H1 (cell line): ENCODE measurements at regions not wholly inside any gene's neighbourhood (a gene's known extent, or its start where the extent isn't known, plus 50 kb on each side); places are given as distances from the start of the nearest gene placed in this dataset.

Experiments
- CTCF ChIA-PET: fragments of 300-600 bp; sonication (Branson Sonifier 250); formaldehyde crosslinking; loops from one replicate; lab custom pipeline; 2021; ENCODE audit not compliant: partially characterized antibody; lab: Charles Lee
- POLR2A ChIA-PET: fragments of 300-600 bp; sonication (Branson Sonifier 250); formaldehyde crosslinking; loops from one replicate; lab custom pipeline; 2021; ENCODE audit warnings: inconsistent platforms; ENCODE audit not compliant: partially characterized antibody; lab: Charles Lee
- DNase-seq, 2 experiments: peaks; one replicate each; pipeline versions ENCODE4 v3.0.0 to v3.0.0-alpha.2; 2010 to 2022; ENCODE audit warnings: low spot score in 2 of 2, low read depth in 1 of 2, mixed read lengths in 1 of 2
- FAIRE-seq: peaks from 2 replicates; lab custom pipeline; 2011; peaks lifted over from hg19 to GRCh38; lab: Jason Lieb, UNC
- H2AFZ ChIP-seq: 2 replicates; pipeline ENCODE4 v1.8.1; 2012; ENCODE audit warnings: low read length, inconsistent platforms
- H2AK5ac ChIP-seq: 2 replicates; pipeline ENCODE4 v1.6.1; 2013; ENCODE audit warnings: low read depth, low read length
- H2BK120ac ChIP-seq: replicated peaks from 2 replicates; pipeline ENCODE3; 2013; ENCODE audit warnings: low read depth, low read length, inconsistent platforms
- H2BK12ac ChIP-seq: 2 replicates; pipeline ENCODE4 v1.6.1; 2013; ENCODE audit warnings: low read depth, low read length
- H2BK15ac ChIP-seq: 2 replicates; pipeline ENCODE4 v1.6.1; 2013; ENCODE audit warnings: low read length
- H2BK20ac ChIP-seq: 2 replicates; pipeline ENCODE4 v1.6.1; 2013; ENCODE audit warnings: low read length
- H2BK5ac ChIP-seq: 2 replicates; pipeline ENCODE4 v1.6.1; 2013; ENCODE audit warnings: low read depth, low read length
- H3K14ac ChIP-seq: 2 replicates; pipeline ENCODE4 v1.6.1; 2013; ENCODE audit warnings: inconsistent platforms; ENCODE audit not compliant: insufficient read length
- H3K18ac ChIP-seq: 2 replicates; pipeline ENCODE4 v1.6.1; 2013; ENCODE audit warnings: low read length; ENCODE audit errors: extremely low read depth
- H3K23ac ChIP-seq: 2 replicates; pipeline ENCODE4 v1.6.1; 2013; ENCODE audit warnings: inconsistent platforms; ENCODE audit not compliant: insufficient read length
- H3K23me2 ChIP-seq: 2 replicates; pipeline ENCODE4 v1.6.1; 2013; ENCODE audit warnings: low read depth, low read length
- H3K27ac ChIP-seq: 2 replicates; pipeline ENCODE4 v1.6.1; 2011; ENCODE audit warnings: low read depth, low read length, inconsistent platforms
- H3K27me3 ChIP-seq, 4 experiments: replicated peaks in 1 of 4; 1 replicate in 1 of 4; 2 replicates in 3 of 4; pipeline versions ENCODE4 v1.6.1 to v1.8.1; 2011 to 2013; ENCODE audit warnings: low read length in 3 of 4, mild to moderate bottlenecking in 3 of 4, inconsistent platforms in 2 of 4, mixed read lengths in 2 of 4, moderate library complexity in 1 of 4; ENCODE audit not compliant: control insufficient read depth in 3 of 4, insufficient read depth in 3 of 4; ENCODE audit errors: extremely low read depth in 1 of 4
- H3K36me3 ChIP-seq, 4 experiments: 2 replicates each; pipeline versions ENCODE4 v1.6.1 to v1.8.1; 2011 to 2013; ENCODE audit warnings: mild to moderate bottlenecking in 4 of 4, low read length in 3 of 4, moderate library complexity in 2 of 4, control low read depth in 1 of 4, inconsistent platforms in 1 of 4; ENCODE audit not compliant: insufficient read depth in 4 of 4, control insufficient read depth in 2 of 4
- H3K4ac ChIP-seq: replicated peaks from 2 replicates; pipeline ENCODE3; 2013; ENCODE audit warnings: low read length, low read depth, mixed read lengths, inconsistent platforms; ENCODE audit not compliant: insufficient read length
- H3K4me1 ChIP-seq, 4 experiments: replicated peaks in 1 of 4; 1 replicate in 1 of 4; 2 replicates in 3 of 4; pipeline versions ENCODE4 v1.6.1 to v1.8.1; 2011 to 2013; ENCODE audit warnings: low read length in 3 of 4, inconsistent platforms in 2 of 4, mixed read lengths in 1 of 4; ENCODE audit not compliant: insufficient read depth in 4 of 4, control insufficient read depth in 3 of 4
- H3K4me2 ChIP-seq, 2 experiments: 2 replicates each; pipeline versions ENCODE4 v1.6.1 to v1.8.1; 2011 to 2013; ENCODE audit warnings: low read depth in 2 of 2, low read length in 2 of 2, control low read depth in 1 of 2, inconsistent platforms in 1 of 2, mild to moderate bottlenecking in 1 of 2; ENCODE audit not compliant: insufficient read depth in 1 of 2
- H3K4me3 ChIP-seq, 4 experiments: fragments of 200-600, 300-600 bp in 1 of 4; sonication (generic), shearing (Covaris generic), sonication (Bioruptor Twin) in 1 of 4; 2 replicates each; pipeline versions ENCODE4 v1.5.1 to v1.8.1; 2011 to 2016; ENCODE audit warnings: low read length in 4 of 4, low read depth in 3 of 4, control low read depth in 2 of 4, inconsistent platforms in 2 of 4, mild to moderate bottlenecking in 2 of 4, mixed read lengths in 1 of 4, moderate library complexity in 1 of 4; ENCODE audit not compliant: insufficient read depth in 2 of 4; ENCODE audit errors: extremely low read depth in 1 of 4
- H3K56ac ChIP-seq: replicated peaks from 2 replicates; pipeline ENCODE3; 2013; ENCODE audit warnings: low read depth, mild to moderate bottlenecking, mixed read lengths, low read length, inconsistent platforms; ENCODE audit not compliant: insufficient read length
- H3K79me1 ChIP-seq: 2 replicates; pipeline ENCODE4 v1.6.1; 2013; ENCODE audit warnings: low read depth, low read length, control low read depth
- H3K79me2 ChIP-seq, 2 experiments: 2 replicates each; pipeline versions ENCODE4 v1.6.1 to v1.8.1; 2012 to 2013; ENCODE audit warnings: low read length in 2 of 2, mild to moderate bottlenecking in 2 of 2, inconsistent platforms in 1 of 2; ENCODE audit not compliant: insufficient read depth in 2 of 2, control insufficient read depth in 1 of 2
- H3K9ac ChIP-seq, 4 experiments: replicated peaks in 1 of 4; 1 replicate in 1 of 4; 2 replicates in 3 of 4; pipeline versions ENCODE4 v1.6.1 to v1.8.1; 2011 to 2013; ENCODE audit warnings: low read depth in 3 of 4, low read length in 3 of 4, control low read depth in 2 of 4, mild to moderate bottlenecking in 2 of 4, moderate library complexity in 2 of 4, inconsistent platforms in 1 of 4; ENCODE audit errors: extremely low read depth in 1 of 4
- H3K9me3 ChIP-seq, 2 experiments: 2 replicates each; pipeline versions ENCODE4 v1.6.1 to v1.8.1; 2012 to 2013; ENCODE audit warnings: mild to moderate bottlenecking in 2 of 2, moderate library complexity in 2 of 2, control low read depth in 1 of 2, inconsistent platforms in 1 of 2, low read depth in 1 of 2, low read length in 1 of 2, mixed read lengths in 1 of 2; ENCODE audit not compliant: insufficient read depth in 2 of 2
- H4K20me1 ChIP-seq, 2 experiments: replicated peaks in 1 of 2; 2 replicates each; pipeline versions ENCODE3 to v1.8.1; 2011 to 2013; ENCODE audit warnings: inconsistent platforms in 2 of 2, low read length in 2 of 2, mild to moderate bottlenecking in 1 of 2; ENCODE audit not compliant: insufficient read depth in 2 of 2, control insufficient read depth in 1 of 2
- H4K5ac ChIP-seq: 2 replicates; pipeline ENCODE4 v1.6.1; 2013; ENCODE audit warnings: low read length, low read depth, mixed read lengths, inconsistent platforms; ENCODE audit not compliant: insufficient read length
- H4K8ac ChIP-seq: 2 replicates; pipeline ENCODE4 v1.8.0; 2013; ENCODE audit warnings: mild to moderate bottlenecking, moderate library complexity, low read length, inconsistent platforms; ENCODE audit not compliant: insufficient read depth; ENCODE audit errors: extremely low read depth
- H4K91ac ChIP-seq: replicated peaks from 2 replicates; pipeline ENCODE3; 2013; ENCODE audit warnings: low read length, mixed read lengths, inconsistent platforms; ENCODE audit not compliant: insufficient read length
- BCL11A ChIP-seq, 2 experiments: IDR thresholded peaks; one replicate each; pipeline ENCODE4 v1.6.1; 2011; ENCODE audit warnings: low read depth in 2 of 2, low read length in 2 of 2, mild to moderate bottlenecking in 2 of 2
- CBX8 ChIP-seq: fragments of 300-800, 300-1000 bp; sonication (generic); IDR thresholded peaks from 2 replicates; pipeline ENCODE4 v1.7.1; 2016; ENCODE audit warnings: low read depth, low read length, borderline replicate concordance
- EZH2 ChIP-seq: fragments of 200-600 bp; sonication (generic); IDR thresholded peaks from 2 replicates; pipeline ENCODE4 v1.7.1; 2012; ENCODE audit warnings: low read depth, mild to moderate bottlenecking, moderate library complexity, low read length, inconsistent platforms; ENCODE audit not compliant: severe bottlenecking
- GABPA ChIP-seq: IDR thresholded peaks from 2 replicates; pipeline ENCODE4 v1.6.1; 2011; ENCODE audit warnings: mild to moderate bottlenecking, low read length, moderate library complexity, borderline replicate concordance; ENCODE audit not compliant: insufficient read depth
- PHF8 ChIP-seq: fragments of 200-600 bp; sonication (generic); conservative IDR thresholded peaks from 2 replicates; pipeline ENCODE4 v1.7.1; 2012; ENCODE audit warnings: low read depth, mild to moderate bottlenecking, inconsistent platforms, low read length, moderate library complexity
- POLR2A ChIP-seq, 2 experiments: IDR thresholded peaks; 1 replicate in 1 of 2; 2 replicates in 1 of 2; pipeline ENCODE4 v1.6.1; 2011; ENCODE audit warnings: low read depth in 2 of 2, low read length in 2 of 2, mild to moderate bottlenecking in 2 of 2; ENCODE audit errors: control extremely low read depth in 1 of 2
- POU5F1 ChIP-seq: IDR thresholded peaks from 2 replicates; pipeline ENCODE4 v1.6.1; 2011; ENCODE audit warnings: low read depth, mild to moderate bottlenecking, low read length, moderate library complexity
- RXRA ChIP-seq: IDR thresholded peaks from 2 replicates; pipeline ENCODE4 v1.6.1; 2011; ENCODE audit warnings: low read depth, mild to moderate bottlenecking, low read length, moderate library complexity; ENCODE audit not compliant: insufficient read depth
- SIN3A ChIP-seq, 2 experiments: IDR thresholded peaks in 1 of 2; conservative IDR thresholded peaks in 1 of 2; 2 replicates each; pipeline ENCODE4 v1.6.1; 2011 to 2012; ENCODE audit warnings: low read length in 2 of 2, improper control_type of control experiment in 1 of 2, low read depth in 1 of 2, mild to moderate bottlenecking in 1 of 2
- SIRT6 ChIP-seq: IDR thresholded peaks from one replicate; pipeline ENCODE4 v1.7.1; 2012; ENCODE audit warnings: low read length, inconsistent platforms
- SIX5 ChIP-seq: IDR thresholded peaks from 2 replicates; pipeline ENCODE4 v1.6.1; 2011; ENCODE audit warnings: mild to moderate bottlenecking, low read depth, low read length
- SP2 ChIP-seq: IDR thresholded peaks from 2 replicates; pipeline ENCODE4 v1.6.1; 2012; ENCODE audit warnings: mild to moderate bottlenecking, low read length, inconsistent platforms
- SRF ChIP-seq: IDR thresholded peaks from 2 replicates; pipeline ENCODE4 v1.6.1; 2011; ENCODE audit warnings: mild to moderate bottlenecking, low read depth, low read length, moderate library complexity
- TAF1 ChIP-seq: IDR thresholded peaks from 2 replicates; pipeline ENCODE4 v1.6.1; 2011; ENCODE audit warnings: mild to moderate bottlenecking, low read depth, low read length
- WGBS, 2 experiments: shearing (Covaris generic) in 1 of 2; methylation state at CpG; one replicate each; pipeline versions ENCODE4 v1.1.6 to v1.1.7; 2013 to 2015; ENCODE audit warnings: low lambda C conversion rate in 2 of 2, mixed read lengths in 2 of 2, inconsistent platforms in 1 of 2, low coverage in 1 of 2, missing lambda C conversion rate in 1 of 2; ENCODE audit not compliant: insufficient replicate concordance in 2 of 2, insufficient coverage in 1 of 2, insufficient read length in 1 of 2; ENCODE audit errors: extremely low coverage in 1 of 2, missing lambda C conversion rate in 1 of 2; 5-methylcytosine and 5-hydroxymethylcytosine counted together
- TF ChIP-seq, protein P1 (sequence below): IDR thresholded peaks from 2 replicates; pipeline ENCODE4 v1.6.1; 2012; ENCODE audit warnings: inconsistent platforms

DNA sequence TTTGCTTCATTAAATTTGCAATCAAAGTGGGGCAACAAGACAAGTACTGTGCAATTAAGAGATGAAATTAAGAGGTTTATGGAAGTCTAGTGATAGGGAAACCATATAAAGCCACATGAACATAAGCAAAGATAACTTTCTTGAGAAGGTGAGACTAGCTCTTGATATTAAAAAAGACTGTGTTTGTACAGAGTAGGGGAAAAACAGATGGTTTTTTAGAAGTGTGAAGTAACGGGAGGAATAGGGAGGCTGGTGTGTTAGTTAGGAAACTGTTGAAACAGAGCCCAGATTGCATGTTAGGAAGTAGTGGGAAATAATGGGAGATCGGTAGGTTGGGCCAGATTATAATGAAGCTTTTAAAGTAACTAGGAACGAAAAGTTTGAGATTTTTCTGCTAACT, 149.8 kb upstream of the FREM2 start:
- Histone ChIP-seq H4K8ac (no peak overlapping the region), H3K56ac (no peak overlapping the region), H3K36me3 (no peaks in the 10 kb centered on the region), H3K9ac (no peak overlapping the region), H3K9me3 (no peaks in the 10 kb centered on the region), H2BK120ac (no peak overlapping the region), H3K23me2 (no peaks in the 10 kb centered on the region), H2AFZ (no peak overlapping the region), H3K27me3 (no peaks in the 10 kb centered on the region), H3K23ac (no peak overlapping the region), H2BK15ac (no peak overlapping the region), H2BK12ac (no peak overlapping the region), H3K14ac (no peak overlapping the region), H3K79me2 (no peaks in the 10 kb centered on the region), H3K18ac (no peak overlapping the region), H3K79me1 (no peaks in the 10 kb centered on the region), H2BK20ac (no peak overlapping the region), H3K4ac (no peak overlapping the region), H3K4me3 (no peak overlapping the region), H4K91ac (no peak overlapping the region), H2BK5ac (no peak overlapping the region), H3K4me1 (no peaks in the 10 kb centered on the region), H2AK5ac (no peak overlapping the region), H3K4me2 (no peak overlapping the region), H3K27ac (no peak overlapping the region), H4K20me1 (no peaks in the 10 kb centered on the region), H4K5ac (no peak overlapping the region)
- 94 to 100% methylated on average over 1 to 3 of the region's 3 CpGs for WGBS, 2 experiments
- FAIRE-seq (no peak), DNase-seq (no peak)
- CTCF ChIA-PET, result no interaction called here
- POLR2A ChIA-PET, result no interaction called here
- no peak for TF ChIP-seq POU5F1
- no peak for TF ChIP-seq BCL11A (IDR thresholded peaks at IDR 0.05; ENCODE audit: low read depth in 2 of 2, low read length in 2 of 2)
- no peak for TF ChIP-seq SP2
- no peak for TF ChIP-seq SRF
- TF ChIP-seq SIX5, result no peak
- no peak for TF ChIP-seq CBX8
- TF ChIP-seq PHF8, result no peak
- TF ChIP-seq POLR2A (IDR thresholded peaks at IDR 0.05; ENCODE audit: control extremely low read depth in 1 of 2, low read depth in 2 of 2, low read length in 2 of 2), result no peak
- no peak for TF ChIP-seq RXRA
- no peak for TF ChIP-seq TAF1
- no peak for TF ChIP-seq SIN3A (conservative IDR thresholded peaks at IDR 0.05 in 1 of 2, IDR thresholded peaks at IDR 0.05 in 1 of 2; ENCODE audit: low read depth in 1 of 2, low read length in 2 of 2)
- TF ChIP-seq GABPA, result no peak
- TF ChIP-seq EZH2, result no peak
- TF ChIP-seq, protein P1, sequence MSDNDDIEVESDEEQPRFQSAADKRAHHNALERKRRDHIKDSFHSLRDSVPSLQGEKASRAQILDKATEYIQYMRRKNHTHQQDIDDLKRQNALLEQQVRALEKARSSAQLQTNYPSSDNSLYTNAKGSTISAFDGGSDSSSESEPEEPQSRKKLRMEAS, result no peak
- no peak for TF ChIP-seq SIRT6
